B cell (primary cell): ENCODE measurements at regions not wholly inside any gene's neighbourhood (a gene's known extent, or its start where the extent isn't known, plus 50 kb on each side); places are given as distances from the start of the nearest gene placed in this dataset.
"Not testable (repeated sequence)": the region's sequence is repeated elsewhere in the genome, so short reads cannot be mapped to it uniquely, and the experiment has no call there.

Experiments used
- ATAC-seq: fragments of 200-7000 bp; cut with Tn5 transposase; one replicate; pipeline ENCODE4 v1.10.0; 2021; ENCODE audit warnings: low read depth, mild to moderate bottlenecking, moderate number of reproducible peaks, moderate library complexity
- CTCF ChIA-PET: fragments of 350-600 bp; sonication (Branson Sonifier 250); formaldehyde crosslinking; loops from one replicate; lab custom pipeline; 2021; ENCODE audit warnings: antibody characterized with exemption, inconsistent platforms; lab: Charles Lee
- POLR2A ChIA-PET: fragments of 350-600 bp; sonication (Branson Sonifier 250); formaldehyde crosslinking; loops from one replicate; lab custom pipeline; 2021; ENCODE audit warnings: antibody characterized with exemption; lab: Charles Lee
- DNase-seq: peaks from one replicate; pipeline ENCODE4 v3.0.0; 2013
- H2AFZ ChIP-seq: 2 replicates; pipeline ENCODE4 v1.6.1; 2012; ENCODE audit warnings: mild to moderate bottlenecking, low read depth, low read length; ENCODE audit not compliant: insufficient read depth, poor library complexity, severe bottlenecking
- H3K27ac ChIP-seq, 2 donors: 1 replicate in 1 of 2; 2 replicates in 1 of 2; pipeline ENCODE4 v1.5.1; 2012 to 2013; ENCODE audit warnings: low read length in 2 of 2, mild to moderate bottlenecking in 2 of 2, moderate library complexity in 1 of 2
- H3K27me3 ChIP-seq, 4 experiments: fragments of 200-600 bp in 1 of 4; sonication (generic) in 1 of 4; replicated peaks in 1 of 4; 1 replicate in 2 of 4; 2 replicates in 2 of 4; pipeline versions ENCODE4 v1.6.1 to v1.7.0; 2013 to 2016; ENCODE audit warnings: low read length in 3 of 4, mild to moderate bottlenecking in 2 of 4, mixed read lengths in 1 of 4, moderate library complexity in 1 of 4; ENCODE audit not compliant: insufficient read depth in 4 of 4, control insufficient read depth in 3 of 4; ENCODE audit errors: control extremely low read depth in 1 of 4
- H3K36me3 ChIP-seq, 2 experiments: replicated peaks in 1 of 2; 1 replicate in 1 of 2; 2 replicates in 1 of 2; pipeline versions ENCODE4 v1.6.1 to v1.7.1; 2013; ENCODE audit warnings: low read length in 1 of 2; ENCODE audit not compliant: insufficient read depth in 2 of 2, control insufficient read depth in 1 of 2; ENCODE audit errors: control extremely low read depth in 1 of 2, extremely low read depth in 1 of 2
- H3K4me1 ChIP-seq, 2 donors: fragments of 200-600 bp in 1 of 2; sonication (generic) in 1 of 2; 1 replicate in 1 of 2; 2 replicates in 1 of 2; pipeline versions ENCODE4 v1.5.1 to v1.6.1; 2013 to 2017; ENCODE audit warnings: low read length in 2 of 2; ENCODE audit not compliant: control insufficient read depth in 2 of 2, insufficient read depth in 2 of 2
- H3K4me2 ChIP-seq: replicated peaks from 2 replicates; pipeline ENCODE3; 2012; ENCODE audit warnings: mild to moderate bottlenecking, low read depth, low read length; ENCODE audit not compliant: poor library complexity, severe bottlenecking
- H3K4me3 ChIP-seq, 5 experiments: fragments of 200-600 bp in 1 of 5; sonication (generic) in 1 of 5; 1 replicate in 3 of 5; 2 replicates in 2 of 5; pipeline versions ENCODE4 v1.5.1 to v1.7.0; 2011 to 2016; ENCODE audit warnings: low read length in 4 of 5, mild to moderate bottlenecking in 4 of 5, low read depth in 2 of 5, control low read depth in 1 of 5, moderate library complexity in 1 of 5; ENCODE audit not compliant: insufficient read depth in 1 of 5; ENCODE audit errors: control extremely low read depth in 1 of 5, extremely low read depth in 1 of 5
- H3K79me2 ChIP-seq: fragments of 200-600 bp; sonication (generic); one replicate; pipeline ENCODE4 v1.6.0; 2016; ENCODE audit warnings: low read length; ENCODE audit not compliant: control insufficient read depth, insufficient read depth
- H3K9ac ChIP-seq: fragments of 200-600 bp; sonication (generic); 2 replicates; pipeline ENCODE4 v1.6.1; 2017; ENCODE audit warnings: mild to moderate bottlenecking, low read length, moderate library complexity
- H3K9me3 ChIP-seq, 3 donors: one replicate each; pipeline versions ENCODE4 v1.6.1 to v1.7.1; 2013; ENCODE audit warnings: low read length in 2 of 3; ENCODE audit not compliant: control insufficient read depth in 2 of 3, insufficient read depth in 1 of 3; ENCODE audit errors: control extremely low read depth in 1 of 3
- H4K20me1 ChIP-seq: 2 replicates; pipeline ENCODE4 v1.6.0; 2012; ENCODE audit warnings: mild to moderate bottlenecking, low read length; ENCODE audit not compliant: insufficient read depth, control insufficient read depth, poor library complexity, severe bottlenecking
- H3K27ac Mint-ChIP-seq: one replicate; pipeline ENCODE4 v1.8.0; 2021; ENCODE audit warnings: mixed read lengths
- H3K27me3 Mint-ChIP-seq: one replicate; pipeline ENCODE4 v1.8.0; 2021; ENCODE audit warnings: mixed read lengths
- H3K4me1 Mint-ChIP-seq: one replicate; pipeline ENCODE4 v1.8.0; 2021; ENCODE audit warnings: mixed read lengths
- H3K4me3 Mint-ChIP-seq: one replicate; pipeline ENCODE4 v1.8.0; 2021; ENCODE audit warnings: mixed read lengths
- H3K9me3 Mint-ChIP-seq: one replicate; pipeline ENCODE4 v1.8.0; 2022; ENCODE audit warnings: mixed read lengths; ENCODE audit not compliant: insufficient read depth
- CTCF ChIP-seq: fragments of 200-600 bp; IDR thresholded peaks from one replicate; pipeline ENCODE4 v1.8.0; 2022; ENCODE audit warnings: antibody characterized with exemption, mild to moderate bottlenecking
- EZH2 ChIP-seq: IDR thresholded peaks from 2 replicates; pipeline ENCODE4 v1.6.1; 2012; ENCODE audit warnings: borderline replicate concordance, low read depth, mild to moderate bottlenecking, moderate library complexity, low read length; ENCODE audit not compliant: insufficient read depth, poor library complexity, severe bottlenecking
- WGBS: methylation state at CpG from one replicate; pipeline ENCODE4 v1.1.5; 2013; ENCODE audit warnings: missing lambda C conversion rate; ENCODE audit not compliant: insufficient coverage; 5-methylcytosine and 5-hydroxymethylcytosine counted together
- intact Hi-C: fragments of 100-400 bp; cut with micrococcal nuclease; formaldehyde crosslinking; loops from one replicate; pipeline ENCODE4 v1.10.0; 2022

DNA sequence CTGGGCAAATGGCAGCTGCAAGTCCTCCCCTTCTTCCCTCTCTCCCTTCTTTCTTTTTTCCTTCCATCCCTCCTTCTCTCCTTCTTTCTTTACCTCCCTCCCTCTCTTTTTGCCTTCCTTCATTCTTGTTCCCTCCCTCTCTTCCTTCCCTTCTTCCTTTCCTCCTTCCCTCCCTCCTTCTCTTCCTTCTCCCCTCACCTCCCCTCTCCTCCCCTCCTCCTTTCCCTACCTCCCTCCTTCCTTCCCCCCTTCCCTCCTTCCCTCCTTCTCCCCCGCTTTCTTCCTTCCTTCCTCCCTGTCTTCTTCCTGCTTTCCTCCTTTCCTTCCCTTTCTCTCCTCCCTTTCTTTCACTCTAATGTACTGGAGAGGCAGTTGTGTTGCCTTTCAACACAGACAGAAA lies 110.8 kb upstream of the SALL1 start:
- H3K4me3 ChIP-seq: no peak overlapping the region
- H3K9ac ChIP-seq: no peak overlapping the region
- H3K79me2 ChIP-seq: no peaks in the 10 kb centered on the region
- H3K36me3 ChIP-seq: no peaks in the 10 kb centered on the region
- intact Hi-C loops: no loop called here
- ChIA-PET CTCF (no interaction called here), POLR2A (no interaction called here)
- H3K27me3 ChIP-seq: no peaks in the 10 kb centered on the region
- Mint-ChIP-seq H3K27ac (no peak overlapping the region), H3K4me1 (no peaks in the 10 kb centered on the region), H3K4me3 (no peak overlapping the region), H3K9me3 (peaks cover 22% of the 10 kb centered on the region), H3K27me3 (no peaks in the 10 kb centered on the region)
- H3K27ac ChIP-seq: no peak overlapping the region
- H4K20me1 ChIP-seq: no peaks in the 10 kb centered on the region
- H3K4me2 ChIP-seq: no peak overlapping the region
- no peak for TF ChIP-seq EZH2
- TF ChIP-seq CTCF: no peak
- ATAC-seq (no peak), DNase-seq (no peak)
- no peak overlapping the region for H2AFZ ChIP-seq
- no peaks in the 10 kb centered on the region for H3K4me1 ChIP-seq
- no CpG with 5 or more reads among the region's 1 CpG for WGBS
- peaks cover 0 to 13% (median 0%) of the 10 kb centered on the region in 3 donors for H3K9me3 ChIP-seq

- intact Hi-C loops: no loop called here
- ATAC-seq: no peak
- TF ChIP-seq CTCF (no peak), EZH2 (no peak)
- Histone ChIP-seq H3K27ac (no peak overlapping the region), H3K4me1 (no peaks in the 10 kb centered on the region), H4K20me1 (no peaks in the 10 kb centered on the region), H3K4me2 (no peak overlapping the region), H3K9ac (no peak overlapping the region), H3K27me3 (no peaks in the 10 kb centered on the region), H3K79me2 (no peaks in the 10 kb centered on the region), H3K36me3 (no peaks in the 10 kb centered on the region), H3K9me3 (peaks cover 0 to 14% (median 0%) of the 10 kb centered on the region in 3 donors), H2AFZ (no peak overlapping the region), H3K4me3 (no peak overlapping the region)
- Mint-ChIP-seq H3K27ac (no peak overlapping the region), H3K4me3 (no peak overlapping the region), H3K27me3 (no peaks in the 10 kb centered on the region), H3K9me3 (no peaks in the 10 kb centered on the region), H3K4me1 (no peaks in the 10 kb centered on the region)
- ChIA-PET CTCF (no interaction called here), POLR2A (no interaction called here)
- DNase-seq: no peak
- WGBS: 74% methylated on average over 3 of the region's 3 CpGs
These were observed 104.4 kb upstream of the SALL1 start for GRCh38 chr16:51255349-51255972.

DNA sequence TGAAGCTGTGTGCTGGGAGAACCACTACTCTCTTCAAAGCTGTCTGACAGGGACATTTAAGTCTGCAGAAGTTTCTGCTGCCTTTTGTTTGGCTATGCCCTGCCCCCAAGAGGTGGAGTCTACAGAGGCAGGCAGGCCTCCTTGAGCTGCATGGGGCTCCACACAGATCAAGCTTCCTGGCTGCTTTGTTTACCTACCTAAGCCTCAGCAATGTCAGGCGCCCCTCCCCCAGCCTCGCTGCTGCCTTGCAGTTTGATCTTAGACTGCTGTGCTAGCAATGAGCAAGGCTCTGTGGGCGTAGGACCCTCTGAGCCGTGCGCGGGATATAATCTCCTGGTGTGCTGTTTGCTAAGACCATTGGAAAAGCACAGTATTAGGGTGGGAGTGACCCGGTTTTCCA lies 103.3 kb upstream of the SALL1 start:
- WGBS: 95% methylated on average over 7 of the region's 7 CpGs
- H3K4me3 Mint-ChIP-seq, POLR2A ChIA-PET, H3K9me3 Mint-ChIP-seq, ATAC-seq, H3K4me1 Mint-ChIP-seq, H3K27me3 Mint-ChIP-seq, DNase-seq, H2AFZ ChIP-seq, H3K9ac ChIP-seq, H3K27ac ChIP-seq, H3K4me3 ChIP-seq, CTCF ChIA-PET, H3K27me3 ChIP-seq, H4K20me1 ChIP-seq, intact Hi-C loops, H3K79me2 ChIP-seq, H3K36me3 ChIP-seq, H3K4me2 ChIP-seq, H3K4me1 ChIP-seq, H3K27ac Mint-ChIP-seq: not testable (repeated sequence)
- H3K9me3 ChIP-seq: peaks cover 0 to 12% (median 0%) of the 10 kb centered on the region in 3 donors
